ENCODE measurements at regions not wholly inside any gene's neighbourhood (a gene's known extent, or its start where the extent isn't known, plus 50 kb on each side); places are given as distances from the start of the nearest gene placed in this dataset.

DNA sequence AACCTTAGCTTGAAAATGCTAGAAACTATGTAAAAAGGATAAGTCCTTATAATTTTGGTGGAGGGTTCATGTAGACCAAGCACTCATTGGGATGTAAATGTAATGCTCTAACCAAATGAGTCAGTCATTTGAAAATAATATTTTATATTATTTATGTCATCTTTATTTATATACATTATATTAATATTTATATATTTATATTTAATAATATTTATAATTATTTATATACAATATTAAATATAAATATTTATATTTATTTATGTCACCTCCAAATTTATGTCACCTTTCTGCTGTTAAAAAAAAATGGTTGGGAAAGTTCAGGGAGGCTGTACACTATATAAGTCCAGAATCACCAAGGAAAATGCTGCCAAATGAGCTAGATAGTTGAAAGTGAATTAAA lies 254.3 kb downstream of the FIGN start (continued):
- TF ChIP-seq, protein P1, sequence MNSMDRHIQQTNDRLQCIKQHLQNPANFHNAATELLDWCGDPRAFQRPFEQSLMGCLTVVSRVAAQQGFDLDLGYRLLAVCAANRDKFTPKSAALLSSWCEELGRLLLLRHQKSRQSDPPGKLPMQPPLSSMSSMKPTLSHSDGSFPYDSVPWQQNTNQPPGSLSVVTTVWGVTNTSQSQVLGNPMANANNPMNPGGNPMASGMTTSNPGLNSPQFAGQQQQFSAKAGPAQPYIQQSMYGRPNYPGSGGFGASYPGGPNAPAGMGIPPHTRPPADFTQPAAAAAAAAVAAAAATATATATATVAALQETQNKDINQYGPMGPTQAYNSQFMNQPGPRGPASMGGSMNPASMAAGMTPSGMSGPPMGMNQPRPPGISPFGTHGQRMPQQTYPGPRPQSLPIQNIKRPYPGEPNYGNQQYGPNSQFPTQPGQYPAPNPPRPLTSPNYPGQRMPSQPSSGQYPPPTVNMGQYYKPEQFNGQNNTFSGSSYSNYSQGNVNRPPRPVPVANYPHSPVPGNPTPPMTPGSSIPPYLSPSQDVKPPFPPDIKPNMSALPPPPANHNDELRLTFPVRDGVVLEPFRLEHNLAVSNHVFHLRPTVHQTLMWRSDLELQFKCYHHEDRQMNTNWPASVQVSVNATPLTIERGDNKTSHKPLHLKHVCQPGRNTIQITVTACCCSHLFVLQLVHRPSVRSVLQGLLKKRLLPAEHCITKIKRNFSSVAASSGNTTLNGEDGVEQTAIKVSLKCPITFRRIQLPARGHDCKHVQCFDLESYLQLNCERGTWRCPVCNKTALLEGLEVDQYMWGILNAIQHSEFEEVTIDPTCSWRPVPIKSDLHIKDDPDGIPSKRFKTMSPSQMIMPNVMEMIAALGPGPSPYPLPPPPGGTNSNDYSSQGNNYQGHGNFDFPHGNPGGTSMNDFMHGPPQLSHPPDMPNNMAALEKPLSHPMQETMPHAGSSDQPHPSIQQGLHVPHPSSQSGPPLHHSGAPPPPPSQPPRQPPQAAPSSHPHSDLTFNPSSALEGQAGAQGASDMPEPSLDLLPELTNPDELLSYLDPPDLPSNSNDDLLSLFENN (IDR thresholded peaks at IDR 0.05; ENCODE audit: low read depth in 2 of 2, low read length in 2 of 2): no peak
- TF ChIP-seq FIP1L1 (IDR thresholded peaks at IDR 0.05; ENCODE audit: low read depth, low read length, poor library complexity, severe bottlenecking) (no peak), RFX5 (IDR thresholded peaks at IDR 0.05; ENCODE audit: low read depth, low read length) (no peak), PURB (CRISPR knock-in tag; IDR thresholded peaks at IDR 0.05; ENCODE audit: low read depth) (no peak), BRD9 (IDR thresholded peaks at IDR 0.05; ENCODE audit: low read depth, partially characterized antibody) (no peak)
- TF ChIP-seq, protein P2, sequence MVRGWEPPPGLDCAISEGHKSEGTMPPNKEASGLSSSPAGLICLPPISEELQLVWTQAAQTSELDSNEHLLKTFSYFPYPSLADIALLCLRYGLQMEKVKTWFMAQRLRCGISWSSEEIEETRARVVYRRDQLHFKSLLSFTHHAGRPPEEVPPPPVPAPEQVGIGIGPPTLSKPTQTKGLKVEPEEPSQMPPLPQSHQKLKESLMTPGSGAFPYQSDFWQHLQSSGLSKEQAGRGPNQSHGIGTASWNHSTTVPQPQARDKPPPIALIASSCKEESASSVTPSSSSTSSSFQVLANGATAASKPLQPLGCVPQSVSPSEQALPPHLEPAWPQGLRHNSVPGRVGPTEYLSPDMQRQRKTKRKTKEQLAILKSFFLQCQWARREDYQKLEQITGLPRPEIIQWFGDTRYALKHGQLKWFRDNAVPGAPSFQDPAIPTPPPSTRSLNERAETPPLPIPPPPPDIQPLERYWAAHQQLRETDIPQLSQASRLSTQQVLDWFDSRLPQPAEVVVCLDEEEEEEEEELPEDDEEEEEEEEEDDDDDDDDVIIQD (CRISPR knock-in tag; IDR thresholded peaks at IDR 0.05): no peak
- TF ChIP-seq, protein P3, sequence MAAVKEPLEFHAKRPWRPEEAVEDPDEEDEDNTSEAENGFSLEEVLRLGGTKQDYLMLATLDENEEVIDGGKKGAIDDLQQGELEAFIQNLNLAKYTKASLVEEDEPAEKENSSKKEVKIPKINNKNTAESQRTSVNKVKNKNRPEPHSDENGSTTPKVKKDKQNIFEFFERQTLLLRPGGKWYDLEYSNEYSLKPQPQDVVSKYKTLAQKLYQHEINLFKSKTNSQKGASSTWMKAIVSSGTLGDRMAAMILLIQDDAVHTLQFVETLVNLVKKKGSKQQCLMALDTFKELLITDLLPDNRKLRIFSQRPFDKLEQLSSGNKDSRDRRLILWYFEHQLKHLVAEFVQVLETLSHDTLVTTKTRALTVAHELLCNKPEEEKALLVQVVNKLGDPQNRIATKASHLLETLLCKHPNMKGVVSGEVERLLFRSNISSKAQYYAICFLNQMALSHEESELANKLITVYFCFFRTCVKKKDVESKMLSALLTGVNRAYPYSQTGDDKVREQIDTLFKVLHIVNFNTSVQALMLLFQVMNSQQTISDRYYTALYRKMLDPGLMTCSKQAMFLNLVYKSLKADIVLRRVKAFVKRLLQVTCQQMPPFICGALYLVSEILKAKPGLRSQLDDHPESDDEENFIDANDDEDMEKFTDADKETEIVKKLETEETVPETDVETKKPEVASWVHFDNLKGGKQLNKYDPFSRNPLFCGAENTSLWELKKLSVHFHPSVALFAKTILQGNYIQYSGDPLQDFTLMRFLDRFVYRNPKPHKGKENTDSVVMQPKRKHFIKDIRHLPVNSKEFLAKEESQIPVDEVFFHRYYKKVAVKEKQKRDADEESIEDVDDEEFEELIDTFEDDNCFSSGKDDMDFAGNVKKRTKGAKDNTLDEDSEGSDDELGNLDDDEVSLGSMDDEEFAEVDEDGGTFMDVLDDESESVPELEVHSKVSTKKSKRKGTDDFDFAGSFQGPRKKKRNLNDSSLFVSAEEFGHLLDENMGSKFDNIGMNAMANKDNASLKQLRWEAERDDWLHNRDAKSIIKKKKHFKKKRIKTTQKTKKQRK (IDR thresholded peaks at IDR 0.05; ENCODE audit: borderline replicate concordance, low read depth, low read length): no peak
